GM18951 (cell line): ENCODE measurements at regions not wholly inside any gene's neighbourhood (a gene's known extent, or its start where the extent isn't known, plus 50 kb on each side); places are given as distances from the start of the nearest gene placed in this dataset.
"Not testable (repeated sequence)": the region's sequence is repeated elsewhere in the genome, so short reads cannot be mapped to it uniquely, and the experiment has no call there.

Experiments used
- POLR2A ChIP-seq: IDR thresholded peaks from 4 replicates; pipeline ENCODE4 v1.6.1; 2011; ENCODE audit warnings: mild to moderate bottlenecking; ENCODE audit not compliant: insufficient read length, insufficient read depth; ENCODE audit errors: extremely low read depth
- in situ Hi-C: fragments of 300-500 bp; cut with MboI; formaldehyde crosslinking; loops from one replicate; pipeline ENCODE4 v1.12.0; 2022; ENCODE audit warnings: low sequenced_read_pairs, mixed read lengths, inconsistent platforms; ENCODE audit not compliant: unreplicated experiment

DNA sequence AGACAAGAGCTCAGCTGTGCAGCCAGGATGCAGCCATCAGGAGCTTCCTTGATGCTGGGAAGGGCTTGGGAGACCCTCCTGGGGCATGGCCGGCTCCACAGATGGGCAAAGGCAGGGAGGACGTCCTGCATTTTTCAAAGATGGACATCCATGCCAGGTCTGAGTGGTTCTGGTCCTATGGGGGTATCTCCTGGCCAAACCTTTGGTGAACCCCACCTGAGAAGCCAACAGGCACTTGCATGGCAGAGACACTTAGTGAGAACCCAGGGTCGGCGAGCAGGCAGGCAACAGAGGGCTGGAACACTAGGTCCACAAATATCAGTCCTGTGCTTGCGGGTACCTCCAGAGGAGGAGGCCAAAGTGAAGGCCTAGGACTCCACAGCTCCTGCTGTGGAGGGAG is 70.0 kb downstream of the KCTD15 start:
- no peak for TF ChIP-seq POLR2A
- in situ Hi-C loops = no loop called here

DNA sequence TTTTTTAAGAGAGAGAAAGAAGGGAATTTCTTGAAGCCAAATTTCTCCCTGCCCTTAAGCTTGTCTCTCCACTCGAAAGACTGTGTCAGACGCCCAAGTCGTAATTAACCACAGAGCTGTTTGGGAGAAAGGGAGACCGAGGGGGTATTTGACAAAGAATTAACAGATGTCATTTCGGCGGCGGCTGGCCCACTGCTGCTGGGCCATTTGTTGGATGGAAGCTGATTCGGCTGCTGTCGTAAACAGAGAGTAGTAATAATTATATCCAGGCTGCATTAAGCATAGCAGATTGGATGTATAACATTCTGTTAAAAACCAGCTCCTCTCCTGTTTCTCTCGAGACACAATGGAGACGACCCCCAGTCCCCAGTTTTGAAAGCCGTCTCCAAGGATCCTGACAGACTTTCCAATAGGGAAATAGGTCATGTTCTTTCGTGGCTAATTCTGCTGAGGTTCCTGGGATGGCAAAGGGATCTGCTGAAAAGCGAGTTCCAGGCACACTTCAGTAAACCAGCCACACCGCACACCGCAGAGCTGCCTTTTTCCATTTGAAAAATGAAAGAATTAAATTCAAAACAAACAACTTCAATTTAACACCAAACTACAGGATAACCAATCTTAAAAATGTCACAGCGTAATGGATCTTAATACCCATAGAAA is 71.5 kb downstream of the KCTD15 start:
- TF ChIP-seq POLR2A = no peak
- in situ Hi-C loops = no loop called here

DNA sequence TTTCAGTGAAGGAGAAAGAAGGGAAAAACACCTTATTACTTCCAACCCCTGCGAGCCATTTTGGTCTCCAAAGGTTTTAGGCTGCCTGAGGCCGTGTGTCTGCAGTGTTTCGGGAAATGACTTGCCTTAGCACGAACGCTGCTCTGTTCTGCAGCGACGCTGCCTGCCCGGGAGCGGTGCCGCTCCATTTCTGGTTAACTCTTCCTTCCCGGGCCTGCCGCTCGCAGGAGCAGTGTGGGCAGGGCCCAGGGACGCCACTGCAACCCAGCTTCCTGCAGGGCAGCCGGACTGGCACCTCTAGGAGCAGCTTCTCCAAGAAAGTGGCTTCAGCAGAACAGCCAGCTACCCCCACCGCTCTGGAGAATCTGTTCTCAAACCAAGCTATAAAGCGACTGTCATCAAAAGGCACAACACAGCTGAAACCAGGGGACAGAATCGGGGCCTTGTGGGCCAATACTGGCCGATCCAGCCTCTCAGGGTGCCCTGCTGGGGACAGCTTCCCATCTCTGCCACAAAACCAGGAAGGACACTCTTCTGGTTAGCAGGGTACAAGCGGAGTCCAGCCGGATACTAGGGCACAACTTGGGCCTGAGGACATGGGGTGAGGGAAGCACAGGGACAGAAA is 72.2 kb downstream of the KCTD15 start:
- in situ Hi-C loops = no loop called here
- no peak for TF ChIP-seq POLR2A

DNA sequence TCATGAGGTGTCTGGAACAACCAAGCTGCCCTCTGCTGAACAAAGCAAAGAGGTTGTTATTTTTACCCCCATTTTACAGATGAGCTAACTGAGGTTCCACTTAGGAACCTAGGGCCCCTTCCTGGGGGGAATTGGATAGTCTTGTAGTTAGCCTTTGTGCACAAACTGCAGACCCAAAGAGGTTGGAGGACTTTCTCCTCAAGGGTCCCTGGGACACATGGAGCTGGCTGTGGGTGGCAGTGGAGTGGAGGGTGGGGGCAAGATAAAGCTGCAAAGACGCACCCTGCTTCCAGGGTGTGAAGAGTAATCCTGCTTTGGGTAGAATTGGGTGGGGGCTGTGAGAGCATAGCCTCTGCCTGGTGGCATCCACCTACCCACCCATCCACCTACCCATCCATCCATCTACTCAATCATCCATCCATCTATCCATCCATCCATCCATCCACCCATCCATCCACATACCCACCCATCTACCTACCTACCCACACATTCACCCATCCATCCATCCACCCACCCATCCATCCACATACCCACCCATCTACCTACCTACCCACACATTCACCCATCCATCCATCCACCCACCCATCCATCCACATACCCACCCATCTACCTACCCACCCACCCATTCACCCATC is 73.7 kb downstream of the KCTD15 start:
- in situ Hi-C loops = not testable (repeated sequence)

DNA sequence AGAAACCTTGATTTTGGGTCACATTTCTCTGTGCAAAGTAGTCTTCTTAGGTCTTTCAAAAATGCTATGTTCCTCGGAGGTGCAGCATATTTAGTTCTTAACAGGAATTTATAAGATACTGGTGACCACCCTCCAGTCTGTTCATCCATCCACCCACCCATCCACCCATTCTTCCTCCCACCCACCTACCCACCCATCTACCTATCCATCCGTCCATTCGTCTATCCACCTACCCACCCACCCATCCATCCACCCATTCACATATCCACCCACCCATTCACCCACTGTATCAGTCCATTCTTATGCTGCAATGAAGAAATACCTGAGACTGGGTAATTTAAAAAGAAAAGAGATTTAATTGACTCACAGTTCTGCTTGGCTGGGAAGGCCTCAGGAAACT is 74.9 kb downstream of the KCTD15 start:
- no peak for TF ChIP-seq POLR2A
- in situ Hi-C loops = no loop called here

DNA sequence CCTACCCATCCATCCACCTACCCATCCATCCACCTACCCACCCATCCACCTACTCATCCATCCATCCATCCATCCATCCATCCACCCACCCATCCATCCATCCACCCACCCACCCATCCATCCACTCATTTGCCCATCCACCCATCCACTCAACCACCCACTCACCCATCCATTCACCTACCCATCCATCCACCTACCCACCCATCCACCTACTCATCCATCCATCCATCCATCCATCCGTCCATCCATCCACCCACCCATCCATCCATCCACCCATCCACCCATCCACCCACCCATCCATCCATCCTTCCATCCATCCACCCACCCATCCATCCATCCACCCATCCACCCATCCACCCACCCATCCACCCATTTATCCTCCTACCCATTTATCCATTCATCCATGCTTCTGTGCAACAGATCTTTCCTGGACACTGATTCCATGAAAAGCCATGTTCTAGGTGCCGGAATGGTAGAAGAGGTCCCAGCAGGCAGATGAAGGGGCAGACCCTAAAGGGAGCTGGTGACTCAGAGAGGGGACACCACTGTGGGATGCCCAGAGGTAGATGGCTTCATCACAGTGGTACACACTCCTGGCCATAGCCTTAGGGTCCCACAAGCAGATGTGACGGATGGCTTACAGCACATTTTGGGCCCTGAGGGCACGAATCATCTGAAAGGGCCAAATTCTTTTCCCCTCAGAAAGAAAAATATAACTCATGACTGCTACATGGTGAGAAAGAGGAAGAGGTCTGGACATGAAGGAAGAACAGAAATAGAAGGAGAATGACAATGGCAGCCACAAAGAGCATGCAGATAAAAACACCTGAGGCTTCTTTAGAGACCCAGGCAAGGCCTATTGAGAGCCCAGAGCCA is 76.0 kb downstream of the KCTD15 start:
- no peak for TF ChIP-seq POLR2A
- in situ Hi-C loops = no loop called here

DNA sequence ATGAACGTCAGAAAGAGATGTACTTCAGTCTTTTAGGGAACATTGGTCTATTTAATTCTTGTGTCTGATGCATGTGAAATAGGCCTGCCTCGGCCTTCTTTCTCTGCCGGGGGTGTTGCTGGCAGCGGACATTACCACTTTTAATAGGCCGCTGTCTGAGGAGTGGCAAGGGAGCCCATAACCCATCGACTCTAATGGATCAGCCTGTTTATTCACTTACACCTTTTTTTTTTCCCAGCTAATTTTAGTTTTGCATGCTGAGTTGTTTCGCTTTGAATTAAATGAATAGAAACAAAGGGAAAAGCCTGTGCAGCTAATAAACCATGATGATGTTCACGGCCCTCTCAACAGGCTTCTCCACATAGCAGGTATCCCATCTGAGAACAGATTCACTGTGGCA is 78.4 kb downstream of the KCTD15 start:
- no peak for TF ChIP-seq POLR2A
- in situ Hi-C loops = no loop called here

DNA sequence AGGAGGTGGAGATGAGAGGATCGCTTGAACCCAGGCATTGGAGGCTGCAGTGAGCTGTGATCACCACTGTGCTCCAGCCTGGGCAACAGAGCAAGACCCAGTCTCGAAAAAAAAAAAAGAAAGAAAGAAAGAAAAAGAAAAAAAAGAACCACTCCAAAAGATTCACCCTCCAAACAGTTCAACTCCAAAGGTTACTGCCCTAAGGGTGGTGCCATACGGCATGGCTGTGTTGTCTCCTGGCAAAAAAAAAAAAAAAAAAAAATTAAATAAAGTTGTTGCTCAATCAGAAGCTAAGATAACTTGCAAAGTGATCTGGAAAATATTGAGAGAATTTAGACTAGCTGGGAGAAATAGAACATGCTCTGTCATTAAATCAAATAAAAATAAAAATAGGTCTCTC is 79.5 kb downstream of the KCTD15 start:
- in situ Hi-C loops = no loop called here
- TF ChIP-seq POLR2A = no peak

DNA sequence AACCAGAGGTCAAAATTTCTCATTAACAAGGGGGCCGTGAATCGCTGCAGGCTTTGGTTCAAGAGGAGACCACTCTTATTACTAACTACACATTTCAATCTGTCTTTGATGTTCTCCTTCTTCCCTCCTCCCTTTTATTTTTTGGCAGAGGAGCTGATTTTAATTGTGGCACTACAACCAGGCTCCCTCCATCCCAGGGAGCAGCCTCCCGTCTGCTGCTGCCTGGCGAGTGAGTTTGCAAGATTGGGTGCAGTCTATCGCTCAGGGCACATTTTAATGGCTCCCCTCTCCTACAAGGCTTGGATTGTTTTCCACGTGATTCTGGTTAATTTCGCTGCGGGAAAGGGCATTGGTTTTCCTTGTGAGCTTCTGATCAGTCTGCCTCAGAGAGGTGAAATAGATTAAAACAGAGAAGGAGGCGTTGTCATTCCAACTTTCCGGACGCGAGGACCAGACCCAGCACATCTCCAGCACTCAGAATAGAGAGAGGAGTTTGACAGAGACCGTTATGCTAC is 81.4 kb downstream of the KCTD15 start:
- in situ Hi-C loops = no loop called here
- TF ChIP-seq POLR2A = no peak

DNA sequence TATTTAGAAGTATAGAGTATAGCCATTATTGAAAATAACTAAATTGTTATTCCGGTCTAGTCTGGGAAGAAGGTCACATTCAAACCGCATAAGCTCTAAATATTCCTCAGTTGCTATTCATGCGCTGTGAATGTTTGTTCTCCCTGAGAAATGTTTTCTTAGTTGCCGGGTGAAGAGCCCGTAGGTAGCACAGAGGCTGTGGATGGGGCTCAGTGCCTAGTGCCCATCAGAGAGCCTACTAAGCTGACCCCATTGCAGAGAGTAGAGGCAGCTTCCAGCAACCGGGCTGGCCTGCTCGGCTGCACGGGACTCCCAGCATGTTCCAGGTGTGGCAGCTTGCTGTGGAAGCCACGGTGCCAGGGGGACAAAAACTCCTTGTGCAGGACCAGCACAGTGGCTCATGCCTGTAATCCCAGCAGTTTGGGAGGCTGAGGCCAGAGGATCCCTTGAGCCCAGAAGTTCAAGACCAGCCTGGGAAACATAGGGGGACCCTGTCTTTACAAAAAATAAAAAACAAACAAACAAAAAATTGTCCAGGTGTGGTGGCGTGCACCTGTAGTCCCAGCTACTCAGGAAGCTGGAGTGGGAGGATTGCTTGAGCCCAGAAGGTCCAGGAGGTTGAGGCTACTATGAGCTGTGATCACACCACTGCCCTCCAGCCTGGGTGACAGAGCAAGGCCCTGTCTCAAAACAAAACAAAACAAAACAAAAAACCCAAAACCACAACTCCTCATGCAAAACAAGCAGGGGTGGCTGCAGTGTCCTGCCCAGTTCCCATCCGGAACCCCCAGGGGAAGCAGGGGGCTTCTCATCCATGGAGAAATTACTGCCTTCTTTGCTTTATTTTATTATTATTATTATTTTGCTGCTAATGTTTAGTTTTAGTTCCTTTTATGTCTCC is 82.5 kb downstream of the KCTD15 start:
- in situ Hi-C loops = no loop called here
- TF ChIP-seq POLR2A = no peak

DNA sequence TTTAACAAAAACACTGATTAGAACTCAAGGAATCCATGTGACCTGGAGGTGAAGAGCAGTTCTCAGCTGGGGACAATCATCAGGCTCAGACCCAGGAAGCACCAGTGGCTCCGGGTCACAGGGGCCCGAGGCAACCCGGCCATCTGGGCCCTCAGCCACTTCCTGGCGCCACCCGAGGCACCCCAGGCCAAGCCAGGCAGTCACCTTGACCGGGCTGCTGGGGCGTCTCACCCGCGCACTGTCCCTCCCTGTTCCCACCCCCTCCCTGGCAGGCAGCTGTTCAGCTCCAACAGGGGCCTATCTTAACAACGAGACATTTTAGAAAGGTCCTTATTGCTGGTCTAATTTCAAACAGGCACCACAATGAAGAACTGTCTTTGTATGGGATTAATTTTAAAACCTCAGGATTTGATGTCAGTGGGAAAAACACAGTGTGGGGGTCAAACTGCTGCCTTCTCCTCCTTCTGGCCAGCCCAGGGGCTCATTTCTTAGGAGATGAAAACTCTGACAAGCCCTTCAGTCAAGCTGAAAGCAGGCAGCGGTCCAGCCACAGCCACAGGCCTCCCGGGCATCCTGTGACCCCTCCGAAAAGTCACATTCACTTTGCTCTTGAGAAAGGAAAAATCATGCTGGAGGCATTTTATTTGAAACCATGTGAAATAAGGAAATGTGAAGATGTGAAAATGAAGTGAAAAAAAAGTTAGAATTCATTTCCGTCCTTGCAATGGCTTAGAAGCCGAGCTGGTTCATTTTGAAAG is 83.3 kb downstream of the KCTD15 start:
- in situ Hi-C loops = no loop called here

More for the DNA sequence above, 83.3 kb downstream of the KCTD15 start:
- no peak for TF ChIP-seq POLR2A
